ENCODE measurements at regions not wholly inside any gene's neighbourhood (a gene's known extent, or its start where the extent isn't known, plus 50 kb on each side); places are given as distances from the start of the nearest gene placed in this dataset.

DNA sequence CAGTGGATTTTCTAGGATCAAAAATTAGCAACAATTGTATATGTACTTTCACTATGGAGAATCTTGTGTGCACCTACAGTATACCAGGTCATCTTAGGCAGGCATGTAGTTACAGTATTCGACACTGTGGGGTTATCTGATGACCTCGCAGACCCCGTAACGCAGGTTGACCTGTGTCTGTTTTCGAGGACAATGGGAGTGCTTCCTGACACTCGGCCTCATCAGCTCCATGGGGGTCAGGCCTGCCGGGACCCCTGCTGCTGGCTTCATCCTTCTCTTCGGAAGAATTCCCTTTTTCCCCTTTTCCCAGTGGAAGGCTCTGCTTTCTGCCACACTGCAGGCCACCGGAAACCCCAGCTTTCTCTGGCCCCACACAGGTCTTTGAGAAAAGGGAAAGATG is 102.8 kb upstream of the TMEM18 start:
- Histone ChIP-seq H3K27ac (ENCODE audit: low read depth, low read length) (no peak overlapping the region), H2AFZ (ENCODE audit: low read length) (no peak overlapping the region), H3K4me2 (ENCODE audit: insufficient read depth, low read length) (no peak overlapping the region), H3K4me1 (ENCODE audit: insufficient read depth, low read length) (no peaks in the 10 kb centered on the region), H3K27me3 (ENCODE audit: insufficient read depth, low read length) (no peaks in the 10 kb centered on the region), H3K79me2 (ENCODE audit: insufficient read depth, low read length) (no peaks in the 10 kb centered on the region), H3K36me3 (ENCODE audit: insufficient read depth, low read length) (no peaks in the 10 kb centered on the region), H4K20me1 (ENCODE audit: insufficient read depth, low read length) (no peaks in the 10 kb centered on the region), H3K4me3 (ENCODE audit: insufficient read depth, low read length) (no peak overlapping the region), H3K9me3 (ENCODE audit: low read depth, low read length) (no peaks in the 10 kb centered on the region)
- no peak for DNase-seq (ENCODE audit: insufficient read length, low spot score, missing footprints)
- TF ChIP-seq, protein P1, sequence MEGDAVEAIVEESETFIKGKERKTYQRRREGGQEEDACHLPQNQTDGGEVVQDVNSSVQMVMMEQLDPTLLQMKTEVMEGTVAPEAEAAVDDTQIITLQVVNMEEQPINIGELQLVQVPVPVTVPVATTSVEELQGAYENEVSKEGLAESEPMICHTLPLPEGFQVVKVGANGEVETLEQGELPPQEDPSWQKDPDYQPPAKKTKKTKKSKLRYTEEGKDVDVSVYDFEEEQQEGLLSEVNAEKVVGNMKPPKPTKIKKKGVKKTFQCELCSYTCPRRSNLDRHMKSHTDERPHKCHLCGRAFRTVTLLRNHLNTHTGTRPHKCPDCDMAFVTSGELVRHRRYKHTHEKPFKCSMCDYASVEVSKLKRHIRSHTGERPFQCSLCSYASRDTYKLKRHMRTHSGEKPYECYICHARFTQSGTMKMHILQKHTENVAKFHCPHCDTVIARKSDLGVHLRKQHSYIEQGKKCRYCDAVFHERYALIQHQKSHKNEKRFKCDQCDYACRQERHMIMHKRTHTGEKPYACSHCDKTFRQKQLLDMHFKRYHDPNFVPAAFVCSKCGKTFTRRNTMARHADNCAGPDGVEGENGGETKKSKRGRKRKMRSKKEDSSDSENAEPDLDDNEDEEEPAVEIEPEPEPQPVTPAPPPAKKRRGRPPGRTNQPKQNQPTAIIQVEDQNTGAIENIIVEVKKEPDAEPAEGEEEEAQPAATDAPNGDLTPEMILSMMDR (IDR thresholded peaks at IDR 0.05; ENCODE audit: extremely low read depth, low read depth, low read length) = no peak

GRCh38 chr2:778731-779350 is 101.6 kb upstream of the TMEM18 start:
- Histone ChIP-seq H3K4me2 (ENCODE audit: insufficient read depth, low read length) (no peak overlapping the region), H3K27ac (ENCODE audit: low read depth, low read length) (no peak overlapping the region), H2AFZ (ENCODE audit: low read length) (no peak overlapping the region), H3K4me3 (ENCODE audit: insufficient read depth, low read length) (no peak overlapping the region), H3K27me3 (ENCODE audit: insufficient read depth, low read length) (no peaks in the 10 kb centered on the region), H3K4me1 (ENCODE audit: insufficient read depth, low read length) (no peaks in the 10 kb centered on the region), H3K9me3 (ENCODE audit: low read depth, low read length) (no peaks in the 10 kb centered on the region), H3K79me2 (ENCODE audit: insufficient read depth, low read length) (no peaks in the 10 kb centered on the region), H3K36me3 (ENCODE audit: insufficient read depth, low read length) (no peaks in the 10 kb centered on the region), H4K20me1 (ENCODE audit: insufficient read depth, low read length) (no peaks in the 10 kb centered on the region)
- TF ChIP-seq, protein P1 (IDR thresholded peaks at IDR 0.05; ENCODE audit: extremely low read depth, low read depth, low read length) = no peak
- DNase-seq (ENCODE audit: insufficient read length, low spot score, missing footprints) = no peak

DNA sequence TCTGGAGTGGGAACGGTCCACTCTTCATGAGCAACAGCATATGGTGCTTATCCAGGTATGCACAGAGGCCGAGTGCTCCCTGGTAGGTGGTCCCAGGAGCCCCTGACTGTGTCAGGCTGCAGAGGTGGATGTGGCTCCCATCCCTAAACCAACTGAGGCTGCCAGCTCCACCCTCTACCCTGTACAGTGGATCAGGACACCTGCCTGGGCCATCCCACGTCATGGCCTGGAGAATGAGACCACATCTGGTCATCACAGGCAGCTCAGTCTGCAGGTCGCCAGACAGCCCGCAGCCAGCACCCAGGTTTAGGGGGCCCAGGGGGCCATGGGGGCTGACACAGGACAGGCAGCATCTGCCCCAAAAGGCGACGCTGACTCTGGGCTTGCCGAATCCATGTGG is 100.3 kb upstream of the TMEM18 start:
- Histone ChIP-seq H3K9me3 (ENCODE audit: low read depth, low read length) (no peaks in the 10 kb centered on the region), H3K27ac (ENCODE audit: low read depth, low read length) (no peak overlapping the region), H3K27me3 (ENCODE audit: insufficient read depth, low read length) (no peaks in the 10 kb centered on the region), H3K79me2 (ENCODE audit: insufficient read depth, low read length) (no peaks in the 10 kb centered on the region), H3K4me2 (ENCODE audit: insufficient read depth, low read length) (no peak overlapping the region), H3K4me1 (ENCODE audit: insufficient read depth, low read length) (no peaks in the 10 kb centered on the region), H4K20me1 (ENCODE audit: insufficient read depth, low read length) (no peaks in the 10 kb centered on the region), H2AFZ (ENCODE audit: low read length) (no peak overlapping the region), H3K36me3 (ENCODE audit: insufficient read depth, low read length) (no peaks in the 10 kb centered on the region), H3K4me3 (ENCODE audit: insufficient read depth, low read length) (no peak overlapping the region)
- TF ChIP-seq, protein P1 (IDR thresholded peaks at IDR 0.05; ENCODE audit: extremely low read depth, low read depth, low read length) = no peak
- DNase-seq (ENCODE audit: insufficient read length, low spot score, missing footprints) = no peak

- H3K4me1 ChIP-seq (ENCODE audit: insufficient read depth, low read length) = no peaks in the 10 kb centered on the region
- H3K79me2 ChIP-seq (ENCODE audit: insufficient read depth, low read length) = no peaks in the 10 kb centered on the region
- no peak for DNase-seq (ENCODE audit: insufficient read length, low spot score, missing footprints)
- no peak overlapping the region for H3K27ac ChIP-seq (ENCODE audit: low read depth, low read length)
- H3K27me3 ChIP-seq (ENCODE audit: insufficient read depth, low read length) = no peaks in the 10 kb centered on the region
- H3K9me3 ChIP-seq (ENCODE audit: low read depth, low read length) = no peaks in the 10 kb centered on the region
- no peak overlapping the region for H2AFZ ChIP-seq (ENCODE audit: low read length)
- no peak overlapping the region for H3K4me3 ChIP-seq (ENCODE audit: insufficient read depth, low read length)
- H3K36me3 ChIP-seq (ENCODE audit: insufficient read depth, low read length) = no peaks in the 10 kb centered on the region
- TF ChIP-seq, protein P1 (IDR thresholded peaks at IDR 0.05; ENCODE audit: extremely low read depth, low read depth, low read length) = no peak
- no peaks in the 10 kb centered on the region for H4K20me1 ChIP-seq (ENCODE audit: insufficient read depth, low read length)
- no peak overlapping the region for H3K4me2 ChIP-seq (ENCODE audit: insufficient read depth, low read length)
These were observed 99.8 kb upstream of the TMEM18 start for GRCh38 chr2:777051-777450.
